ENCODE measurements at regions not wholly inside any gene's neighbourhood (a gene's known extent, or its start where the extent isn't known, plus 50 kb on each side); places are given as distances from the start of the nearest gene placed in this dataset.

DNA sequence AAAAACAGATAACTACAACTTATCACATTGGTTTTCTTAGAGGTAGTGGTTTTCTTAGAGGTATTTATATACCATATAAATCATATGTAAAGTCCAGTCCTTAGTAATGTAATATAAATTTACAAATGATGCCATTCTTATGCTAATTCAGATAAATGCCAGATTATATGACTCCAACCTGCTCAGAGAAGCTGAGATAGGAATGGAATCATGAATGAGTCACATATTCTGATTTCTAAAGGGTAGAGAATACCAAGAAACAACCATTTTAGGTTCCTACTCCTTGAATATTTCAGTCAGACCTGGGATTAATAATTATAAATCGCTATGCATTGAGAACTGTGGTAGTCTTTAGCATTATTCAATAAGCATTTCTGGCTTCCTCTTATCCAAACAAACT is 760.1 kb upstream of the NEGR1 start:
- H4K20me1 ChIP-seq (ENCODE audit: control insufficient read depth, insufficient read depth) = no peaks in the 10 kb centered on the region
- ATAC-seq (no peak), FAIRE-seq (no peak), DNase-seq (ENCODE audit: low read depth, low spot score) (no peak)
- H3K4me2 ChIP-seq (ENCODE audit: control insufficient read depth, insufficient read depth) = no peak overlapping the region
- no peaks in the 10 kb centered on the region for H3K4me1 ChIP-seq (ENCODE audit: control insufficient read depth, insufficient read depth, low read length)
- ChIA-PET POLR2A (no interaction called here), CTCF (no interaction called here), SMC1A (ENCODE audit: uncharacterized antibody, unreplicated experiment) (no interaction called here), RAD21 (ENCODE audit: unreplicated experiment) (no interaction called here)
- intact Hi-C loops (cut with micrococcal nuclease; ENCODE audit: unreplicated experiment) (no loop called here), in situ Hi-C loops (cut with MboI) (no loop called here)
- no peak overlapping the region for H3K4me3 ChIP-seq
- no TSS peak for BruUV-seq (replicated peaks)
- H3K9ac ChIP-seq (ENCODE audit: control insufficient read depth, insufficient read depth, low read length) = no peak overlapping the region
- no peak overlapping the region for H3K27ac ChIP-seq (ENCODE audit: control insufficient read depth, insufficient read depth)
- 0% methylated on average over 1 of the region's 1 CpG for WGBS (ENCODE audit: insufficient coverage, insufficient replicate concordance, low lambda C conversion rate, missing lambda C conversion rate)
- no peaks in the 10 kb centered on the region for H3K27me3 ChIP-seq (replicated peaks in 1 of 2; ENCODE audit: control insufficient read depth in 2 of 2, insufficient read depth in 2 of 2, low read length in 1 of 2)
- no peaks in the 10 kb centered on the region for H3K79me2 ChIP-seq (ENCODE audit: control insufficient read depth, insufficient read depth, low read length)
- no peaks in the 10 kb centered on the region for H3K36me3 ChIP-seq (ENCODE audit: control insufficient read depth in 2 of 2, insufficient read depth in 2 of 2, low read length in 1 of 2)
- no peak overlapping the region for H2AFZ ChIP-seq (ENCODE audit: control insufficient read depth, low read depth, low read length)
- no peak for TF ChIP-seq IKZF1 (conservative IDR thresholded peaks at IDR 0.05)
- TF ChIP-seq CBX5 (IDR thresholded peaks at IDR 0.05; ENCODE audit: low read depth) = no peak
- no peak for TF ChIP-seq CHD4 (IDR thresholded peaks at IDR 0.05)
- TF ChIP-seq, protein P1, sequence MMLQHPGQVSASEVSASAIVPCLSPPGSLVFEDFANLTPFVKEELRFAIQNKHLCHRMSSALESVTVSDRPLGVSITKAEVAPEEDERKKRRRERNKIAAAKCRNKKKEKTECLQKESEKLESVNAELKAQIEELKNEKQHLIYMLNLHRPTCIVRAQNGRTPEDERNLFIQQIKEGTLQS (IDR thresholded peaks at IDR 0.05; ENCODE audit: borderline replicate concordance, extremely low read depth, low read depth, low read length) = no peak
- TF ChIP-seq WRNIP1 (IDR thresholded peaks at IDR 0.05; ENCODE audit: borderline replicate concordance, low read depth, low read length) = no peak
- no peak for TF ChIP-seq ATF7 (IDR thresholded peaks at IDR 0.05; ENCODE audit: low read depth)
- TF ChIP-seq PRDM15 (CRISPR knock-in tag; IDR thresholded peaks at IDR 0.05) = no peak
- TF ChIP-seq, protein P2, sequence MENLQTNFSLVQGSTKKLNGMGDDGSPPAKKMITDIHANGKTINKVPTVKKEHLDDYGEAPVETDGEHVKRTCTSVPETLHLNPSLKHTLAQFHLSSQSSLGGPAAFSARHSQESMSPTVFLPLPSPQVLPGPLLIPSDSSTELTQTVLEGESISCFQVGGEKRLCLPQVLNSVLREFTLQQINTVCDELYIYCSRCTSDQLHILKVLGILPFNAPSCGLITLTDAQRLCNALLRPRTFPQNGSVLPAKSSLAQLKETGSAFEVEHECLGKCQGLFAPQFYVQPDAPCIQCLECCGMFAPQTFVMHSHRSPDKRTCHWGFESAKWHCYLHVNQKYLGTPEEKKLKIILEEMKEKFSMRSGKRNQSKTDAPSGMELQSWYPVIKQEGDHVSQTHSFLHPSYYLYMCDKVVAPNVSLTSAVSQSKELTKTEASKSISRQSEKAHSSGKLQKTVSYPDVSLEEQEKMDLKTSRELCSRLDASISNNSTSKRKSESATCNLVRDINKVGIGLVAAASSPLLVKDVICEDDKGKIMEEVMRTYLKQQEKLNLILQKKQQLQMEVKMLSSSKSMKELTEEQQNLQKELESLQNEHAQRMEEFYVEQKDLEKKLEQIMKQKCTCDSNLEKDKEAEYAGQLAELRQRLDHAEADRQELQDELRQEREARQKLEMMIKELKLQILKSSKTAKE (IDR thresholded peaks at IDR 0.05; ENCODE audit: low read depth, poor library complexity, severe bottlenecking) = no peak
- TF ChIP-seq RAD51 (IDR thresholded peaks at IDR 0.05) = no peak
- TF ChIP-seq RUNX3 (IDR thresholded peaks at IDR 0.05; ENCODE audit: low read length) = no peak
- TF ChIP-seq, protein P3, sequence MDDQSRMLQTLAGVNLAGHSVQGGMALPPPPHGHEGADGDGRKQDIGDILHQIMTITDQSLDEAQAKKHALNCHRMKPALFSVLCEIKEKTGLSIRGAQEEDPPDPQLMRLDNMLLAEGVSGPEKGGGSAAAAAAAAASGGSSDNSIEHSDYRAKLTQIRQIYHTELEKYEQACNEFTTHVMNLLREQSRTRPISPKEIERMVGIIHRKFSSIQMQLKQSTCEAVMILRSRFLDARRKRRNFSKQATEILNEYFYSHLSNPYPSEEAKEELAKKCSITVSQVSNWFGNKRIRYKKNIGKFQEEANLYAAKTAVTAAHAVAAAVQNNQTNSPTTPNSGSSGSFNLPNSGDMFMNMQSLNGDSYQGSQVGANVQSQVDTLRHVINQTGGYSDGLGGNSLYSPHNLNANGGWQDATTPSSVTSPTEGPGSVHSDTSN (IDR thresholded peaks at IDR 0.05; ENCODE audit: insufficient replicate concordance, low read depth, low read length) = no peak
- no peaks in the 10 kb centered on the region for H3K9me3 ChIP-seq (replicated peaks; ENCODE audit: control insufficient read depth, insufficient read depth, low read length)
